ENCODE measurements at regions not wholly inside any gene's neighbourhood (a gene's known extent, or its start where the extent isn't known, plus 50 kb on each side); places are given as distances from the start of the nearest gene placed in this dataset.

DNA sequence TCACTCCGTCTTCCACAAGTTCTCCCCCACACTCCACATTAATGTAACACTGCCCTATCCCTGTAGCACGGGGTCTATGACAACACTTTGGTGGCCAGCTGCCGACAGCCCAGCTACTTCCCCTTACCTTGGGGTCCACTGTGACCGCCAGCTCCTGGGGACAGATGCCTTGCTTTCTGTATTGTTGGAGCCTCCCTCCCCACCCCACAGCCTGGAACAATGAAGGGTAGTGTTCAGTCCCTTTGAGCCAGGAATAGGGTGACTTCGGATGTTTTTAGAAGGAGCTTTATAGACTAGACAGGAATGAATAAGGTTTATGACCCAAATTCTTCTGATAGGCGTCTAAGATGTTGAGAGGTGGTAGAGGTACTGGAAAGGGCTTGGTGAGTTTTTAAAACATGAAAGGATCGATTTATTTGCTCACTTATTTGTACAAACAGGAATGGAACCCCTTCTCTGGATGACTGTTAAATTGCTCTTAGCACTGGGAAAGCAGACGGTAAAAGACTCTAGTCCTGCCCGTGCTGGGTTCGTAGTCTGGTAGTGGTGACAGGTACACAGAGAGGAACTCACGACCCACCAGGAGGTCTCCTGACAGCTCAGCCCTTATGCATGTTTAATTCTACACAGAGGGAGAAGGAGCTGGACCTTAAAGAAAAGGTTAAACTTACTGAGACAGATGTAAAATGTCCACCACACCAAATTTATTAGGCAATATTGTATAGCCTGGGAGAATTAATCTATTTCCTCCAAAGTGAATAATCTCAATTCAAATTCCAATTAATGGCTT lies 90.9 kb downstream of the MYCN start (continued):
- TF ChIP-seq, protein P1, sequence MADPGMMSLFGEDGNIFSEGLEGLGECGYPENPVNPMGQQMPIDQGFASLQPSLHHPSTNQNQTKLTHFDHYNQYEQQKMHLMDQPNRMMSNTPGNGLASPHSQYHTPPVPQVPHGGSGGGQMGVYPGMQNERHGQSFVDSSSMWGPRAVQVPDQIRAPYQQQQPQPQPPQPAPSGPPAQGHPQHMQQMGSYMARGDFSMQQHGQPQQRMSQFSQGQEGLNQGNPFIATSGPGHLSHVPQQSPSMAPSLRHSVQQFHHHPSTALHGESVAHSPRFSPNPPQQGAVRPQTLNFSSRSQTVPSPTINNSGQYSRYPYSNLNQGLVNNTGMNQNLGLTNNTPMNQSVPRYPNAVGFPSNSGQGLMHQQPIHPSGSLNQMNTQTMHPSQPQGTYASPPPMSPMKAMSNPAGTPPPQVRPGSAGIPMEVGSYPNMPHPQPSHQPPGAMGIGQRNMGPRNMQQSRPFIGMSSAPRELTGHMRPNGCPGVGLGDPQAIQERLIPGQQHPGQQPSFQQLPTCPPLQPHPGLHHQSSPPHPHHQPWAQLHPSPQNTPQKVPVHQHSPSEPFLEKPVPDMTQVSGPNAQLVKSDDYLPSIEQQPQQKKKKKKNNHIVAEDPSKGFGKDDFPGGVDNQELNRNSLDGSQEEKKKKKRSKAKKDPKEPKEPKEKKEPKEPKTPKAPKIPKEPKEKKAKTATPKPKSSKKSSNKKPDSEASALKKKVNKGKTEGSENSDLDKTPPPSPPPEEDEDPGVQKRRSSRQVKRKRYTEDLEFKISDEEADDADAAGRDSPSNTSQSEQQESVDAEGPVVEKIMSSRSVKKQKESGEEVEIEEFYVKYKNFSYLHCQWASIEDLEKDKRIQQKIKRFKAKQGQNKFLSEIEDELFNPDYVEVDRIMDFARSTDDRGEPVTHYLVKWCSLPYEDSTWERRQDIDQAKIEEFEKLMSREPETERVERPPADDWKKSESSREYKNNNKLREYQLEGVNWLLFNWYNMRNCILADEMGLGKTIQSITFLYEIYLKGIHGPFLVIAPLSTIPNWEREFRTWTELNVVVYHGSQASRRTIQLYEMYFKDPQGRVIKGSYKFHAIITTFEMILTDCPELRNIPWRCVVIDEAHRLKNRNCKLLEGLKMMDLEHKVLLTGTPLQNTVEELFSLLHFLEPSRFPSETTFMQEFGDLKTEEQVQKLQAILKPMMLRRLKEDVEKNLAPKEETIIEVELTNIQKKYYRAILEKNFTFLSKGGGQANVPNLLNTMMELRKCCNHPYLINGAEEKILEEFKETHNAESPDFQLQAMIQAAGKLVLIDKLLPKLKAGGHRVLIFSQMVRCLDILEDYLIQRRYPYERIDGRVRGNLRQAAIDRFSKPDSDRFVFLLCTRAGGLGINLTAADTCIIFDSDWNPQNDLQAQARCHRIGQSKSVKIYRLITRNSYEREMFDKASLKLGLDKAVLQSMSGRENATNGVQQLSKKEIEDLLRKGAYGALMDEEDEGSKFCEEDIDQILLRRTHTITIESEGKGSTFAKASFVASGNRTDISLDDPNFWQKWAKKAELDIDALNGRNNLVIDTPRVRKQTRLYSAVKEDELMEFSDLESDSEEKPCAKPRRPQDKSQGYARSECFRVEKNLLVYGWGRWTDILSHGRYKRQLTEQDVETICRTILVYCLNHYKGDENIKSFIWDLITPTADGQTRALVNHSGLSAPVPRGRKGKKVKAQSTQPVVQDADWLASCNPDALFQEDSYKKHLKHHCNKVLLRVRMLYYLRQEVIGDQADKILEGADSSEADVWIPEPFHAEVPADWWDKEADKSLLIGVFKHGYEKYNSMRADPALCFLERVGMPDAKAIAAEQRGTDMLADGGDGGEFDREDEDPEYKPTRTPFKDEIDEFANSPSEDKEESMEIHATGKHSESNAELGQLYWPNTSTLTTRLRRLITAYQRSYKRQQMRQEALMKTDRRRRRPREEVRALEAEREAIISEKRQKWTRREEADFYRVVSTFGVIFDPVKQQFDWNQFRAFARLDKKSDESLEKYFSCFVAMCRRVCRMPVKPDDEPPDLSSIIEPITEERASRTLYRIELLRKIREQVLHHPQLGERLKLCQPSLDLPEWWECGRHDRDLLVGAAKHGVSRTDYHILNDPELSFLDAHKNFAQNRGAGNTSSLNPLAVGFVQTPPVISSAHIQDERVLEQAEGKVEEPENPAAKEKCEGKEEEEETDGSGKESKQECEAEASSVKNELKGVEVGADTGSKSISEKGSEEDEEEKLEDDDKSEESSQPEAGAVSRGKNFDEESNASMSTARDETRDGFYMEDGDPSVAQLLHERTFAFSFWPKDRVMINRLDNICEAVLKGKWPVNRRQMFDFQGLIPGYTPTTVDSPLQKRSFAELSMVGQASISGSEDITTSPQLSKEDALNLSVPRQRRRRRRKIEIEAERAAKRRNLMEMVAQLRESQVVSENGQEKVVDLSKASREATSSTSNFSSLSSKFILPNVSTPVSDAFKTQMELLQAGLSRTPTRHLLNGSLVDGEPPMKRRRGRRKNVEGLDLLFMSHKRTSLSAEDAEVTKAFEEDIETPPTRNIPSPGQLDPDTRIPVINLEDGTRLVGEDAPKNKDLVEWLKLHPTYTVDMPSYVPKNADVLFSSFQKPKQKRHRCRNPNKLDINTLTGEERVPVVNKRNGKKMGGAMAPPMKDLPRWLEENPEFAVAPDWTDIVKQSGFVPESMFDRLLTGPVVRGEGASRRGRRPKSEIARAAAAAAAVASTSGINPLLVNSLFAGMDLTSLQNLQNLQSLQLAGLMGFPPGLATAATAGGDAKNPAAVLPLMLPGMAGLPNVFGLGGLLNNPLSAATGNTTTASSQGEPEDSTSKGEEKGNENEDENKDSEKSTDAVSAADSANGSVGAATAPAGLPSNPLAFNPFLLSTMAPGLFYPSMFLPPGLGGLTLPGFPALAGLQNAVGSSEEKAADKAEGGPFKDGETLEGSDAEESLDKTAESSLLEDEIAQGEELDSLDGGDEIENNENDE (IDR thresholded peaks at IDR 0.05; ENCODE audit: insufficient replicate concordance, low read length) = no peak
- no peak for TF ChIP-seq SIN3A (conservative IDR thresholded peaks at IDR 0.05 in 1 of 2, IDR thresholded peaks at IDR 0.05 in 1 of 2; ENCODE audit: low read depth in 1 of 2, low read length in 2 of 2)
- TF ChIP-seq CEBPB (IDR thresholded peaks at IDR 0.05; ENCODE audit: low read depth, low read length) = no peak
- TF ChIP-seq EZH2 (IDR thresholded peaks at IDR 0.05; ENCODE audit: low read depth, low read length, severe bottlenecking) = no peak
- TF ChIP-seq CREB1 (IDR thresholded peaks at IDR 0.05) = no peak
- no peak for TF ChIP-seq PHF8 (conservative IDR thresholded peaks at IDR 0.05; ENCODE audit: low read depth, low read length)
- TF ChIP-seq SIRT6 (IDR thresholded peaks at IDR 0.05; ENCODE audit: low read length) = no peak
- no peak for TF ChIP-seq SIX5 (IDR thresholded peaks at IDR 0.05; ENCODE audit: low read depth, low read length)
- TF ChIP-seq JUN (IDR thresholded peaks at IDR 0.05; ENCODE audit: low read depth, low read length) = no peak
- TF ChIP-seq CHD1 (IDR thresholded peaks at IDR 0.05; ENCODE audit: low read depth, low read length) = no peak
- no peak for TF ChIP-seq MAFK (IDR thresholded peaks at IDR 0.05; ENCODE audit: low read depth, low read length)
- no peak for TF ChIP-seq TBP (IDR thresholded peaks at IDR 0.05; ENCODE audit: low read depth, low read length)

All from H1 (cell line).